Heart right ventricle (tissue), 16 donors: ENCODE measurements at regions not wholly inside any gene's neighbourhood (a gene's known extent, or its start where the extent isn't known, plus 50 kb on each side); places are given as distances from the start of the nearest gene placed in this dataset.

Experiments
- ATAC-seq, 8 donors: fragments of 200-7000 bp; cut with Tn5 transposase; one replicate each; pipeline ENCODE4 v1.9.1; 2020; ENCODE audit warnings: mild to moderate bottlenecking in 8 of 8, moderate library complexity in 8 of 8, moderate number of reproducible peaks in 1 of 8
- DNase-seq, 2 donors: peaks; one replicate each; pipeline ENCODE4 v3.0.0-alpha.2; 2020
- H3K27ac ChIP-seq, 10 donors: fragments of 200-600 bp; sonication (generic) in 2 of 10; one replicate each; pipeline versions ENCODE4 v1.5.0 to v1.8.0; 2020 to 2022; ENCODE audit warnings: mild to moderate bottlenecking in 3 of 10
- H3K27me3 ChIP-seq, 7 donors: fragments of 200-600 bp; one replicate each; pipeline ENCODE4 v1.8.0; 2021 to 2022; ENCODE audit warnings: mild to moderate bottlenecking in 2 of 7
- H3K36me3 ChIP-seq, 9 donors: fragments of 200-600 bp; sonication (generic) in 1 of 9; one replicate each; pipeline versions ENCODE4 v1.5.0 to v1.8.0; 2020 to 2022; ENCODE audit warnings: mild to moderate bottlenecking in 2 of 9
- H3K4me1 ChIP-seq, 9 donors: fragments of 200-600 bp; sonication (generic) in 1 of 9; one replicate each; pipeline versions ENCODE4 v1.5.0 to v1.8.0; 2020 to 2022; ENCODE audit warnings: mild to moderate bottlenecking in 4 of 9
- H3K4me3 ChIP-seq, 10 donors: fragments of 200-600 bp; sonication (generic) in 2 of 10; one replicate each; pipeline versions ENCODE4 v1.5.0 to v1.8.0; 2020 to 2022; ENCODE audit warnings: mild to moderate bottlenecking in 7 of 10, moderate library complexity in 2 of 10
- H3K9me3 ChIP-seq, 11 donors: fragments of 200-600 bp in 10 of 11; sonication (generic) in 2 of 11; one replicate each; pipeline versions ENCODE4 v1.5.0 to v1.8.0; 2013 to 2022; ENCODE audit warnings: mild to moderate bottlenecking in 2 of 11, control low read depth in 1 of 11, moderate library complexity in 1 of 11
- WGBS, 2 donors: extraction: QIAGEN DNeasy Blood & Tissue Kit; methylation state at CpG; one replicate each; pipeline ENCODE4 v1.1.7; 2013; ENCODE audit warnings: inconsistent platforms in 1 of 2; 5-methylcytosine and 5-hydroxymethylcytosine counted together
- intact Hi-C, 10 donors: fragments of 100-400 bp; cut with DNase I; formaldehyde crosslinking; loops; one replicate each; pipeline versions ENCODE4 v1.11.1 to v1.14.2; 2022
- TF ChIP-seq, protein P1 (sequence below), 9 donors: fragments of 200-600 bp; sonication (generic) in 2 of 9; IDR thresholded peaks; one replicate each; pipeline versions ENCODE4 v1.5.0 to v1.8.0; 2021 to 2022; ENCODE audit warnings: antibody characterized with exemption in 9 of 9, mild to moderate bottlenecking in 5 of 9, moderate library complexity in 1 of 9
- donor health status: Arrhythmogenic right ventricular cardiomyopathy.
- donor health status: ischemic (EF 13 %, LVEDD 7.1; RV severe dilation, severe dysfunction).
- donor health status: healthy with polysubstance abuse.
- donor health status: DM: no; HTN: yes; CAD: no.
- donor health status: DM: no; HTN: no; CAD: no.
- donor health status: ischemic (EF 25% LVEDD 6.9; RV normal size, moderate dysfunction).
- donor health status: ischemic (EF 25% LVEDD 5.7; RV mildly dilated, moderate dysfunction).
- donor health status: healthy.
- donor health status: DM: yes; HTN: yes; CAD: no.
- donor health status: Ischemic cardiomyopathy.
- donor health status: ischemic (EF 35%, LVEDD 5.7; RV mildly dilated, moderate dysfunction).
- donor health status: nonischemic (EF 11% LVEDD 7.7; RV severe dilation, severe dysfunction).
- donor health status: DM: yes; HTN: yes; CAD: no.
- donor health status: PGD.
- donor health status: ischemic (EF 29% LVEDD 5.4; RV normal size, mild dysfunction).
- donor health status: nonischemic (EF 23%, LVEDD 6.1; RV moderate dilation, normal function).

DNA sequence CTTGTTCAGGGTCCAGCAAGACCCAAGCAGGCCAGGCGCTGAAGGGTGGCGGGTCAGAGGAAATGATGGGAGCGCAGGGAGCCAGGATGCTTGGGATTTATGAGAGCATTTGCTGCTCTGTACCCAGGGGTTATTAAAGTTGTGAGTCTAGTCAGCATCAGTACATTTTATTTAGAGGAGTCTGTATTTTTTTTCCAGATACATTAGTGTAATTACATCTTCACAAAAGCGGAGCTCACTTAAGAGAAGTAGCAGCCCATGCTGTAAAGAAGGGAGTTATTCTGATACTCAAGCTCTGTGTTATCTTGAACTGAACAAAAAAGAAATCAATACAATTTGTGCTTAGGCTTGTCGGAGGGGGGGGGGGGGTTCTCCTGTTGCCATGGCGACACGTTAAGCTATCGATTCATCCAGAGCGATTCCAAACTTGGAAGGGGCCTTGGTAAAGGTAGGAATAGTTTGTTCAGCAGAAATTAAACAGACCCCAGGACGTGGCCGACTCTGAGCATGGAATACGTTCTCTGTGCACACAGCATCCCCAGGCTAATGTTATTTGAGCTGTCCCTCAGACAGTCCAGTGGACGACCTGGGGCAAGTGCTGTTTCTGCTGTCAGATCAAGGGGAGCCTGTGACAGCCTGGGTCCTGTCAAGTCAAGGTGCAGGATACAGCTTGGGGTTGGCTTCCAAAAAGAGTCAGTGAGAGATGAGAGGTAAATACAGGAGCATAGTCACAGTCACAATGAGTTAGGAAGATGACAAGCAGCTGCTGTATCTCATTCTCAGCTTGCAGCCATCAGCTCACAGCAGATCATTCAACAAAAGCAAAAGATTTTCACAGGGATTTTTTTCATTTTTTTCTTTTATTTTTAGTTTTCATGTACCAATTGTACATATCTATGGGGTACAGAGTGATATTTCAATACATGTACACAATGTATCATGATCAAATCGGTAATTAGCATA lies 387.6 kb downstream of the DCDC2C start:
- no peak for DNase-seq
- 63 to 66% methylated on average over 14 of the region's 14 CpGs for WGBS, 2 donors
- ATAC-seq: no peak
- Histone ChIP-seq H3K27me3 (peaks cover 0 to 2% (median 0%) of the 10 kb centered on the region in 7 donors), H3K27ac (no peak overlapping the region), H3K4me3 (no peak overlapping the region), H3K9me3 (no peaks in the 10 kb centered on the region), H3K36me3 (no peaks in the 10 kb centered on the region), H3K4me1 (no peaks in the 10 kb centered on the region)
- TF ChIP-seq, protein P1, sequence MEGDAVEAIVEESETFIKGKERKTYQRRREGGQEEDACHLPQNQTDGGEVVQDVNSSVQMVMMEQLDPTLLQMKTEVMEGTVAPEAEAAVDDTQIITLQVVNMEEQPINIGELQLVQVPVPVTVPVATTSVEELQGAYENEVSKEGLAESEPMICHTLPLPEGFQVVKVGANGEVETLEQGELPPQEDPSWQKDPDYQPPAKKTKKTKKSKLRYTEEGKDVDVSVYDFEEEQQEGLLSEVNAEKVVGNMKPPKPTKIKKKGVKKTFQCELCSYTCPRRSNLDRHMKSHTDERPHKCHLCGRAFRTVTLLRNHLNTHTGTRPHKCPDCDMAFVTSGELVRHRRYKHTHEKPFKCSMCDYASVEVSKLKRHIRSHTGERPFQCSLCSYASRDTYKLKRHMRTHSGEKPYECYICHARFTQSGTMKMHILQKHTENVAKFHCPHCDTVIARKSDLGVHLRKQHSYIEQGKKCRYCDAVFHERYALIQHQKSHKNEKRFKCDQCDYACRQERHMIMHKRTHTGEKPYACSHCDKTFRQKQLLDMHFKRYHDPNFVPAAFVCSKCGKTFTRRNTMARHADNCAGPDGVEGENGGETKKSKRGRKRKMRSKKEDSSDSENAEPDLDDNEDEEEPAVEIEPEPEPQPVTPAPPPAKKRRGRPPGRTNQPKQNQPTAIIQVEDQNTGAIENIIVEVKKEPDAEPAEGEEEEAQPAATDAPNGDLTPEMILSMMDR (IDR thresholded peaks at IDR 0.05): no peak
- intact Hi-C loops: no loop called here

- TF ChIP-seq, protein P1 (IDR thresholded peaks at IDR 0.05): no peak
- H3K4me1 ChIP-seq: no peaks in the 10 kb centered on the region
- intact Hi-C loops: no loop called here
- no peak overlapping the region for H3K4me3 ChIP-seq
- no peaks in the 10 kb centered on the region for H3K9me3 ChIP-seq
- DNase-seq: no peak
- WGBS, 2 donors: 74 to 89% methylated on average over 3 of the region's 3 CpGs
- H3K27ac ChIP-seq: no peak overlapping the region
- no peak for ATAC-seq
- peaks cover 0 to 2% (median 0%) of the 10 kb centered on the region in 7 donors for H3K27me3 ChIP-seq
- H3K36me3 ChIP-seq: no peaks in the 10 kb centered on the region
Observed at GRCh38 chr2:4091869-4092268, 388.5 kb downstream of the DCDC2C start.

- no peaks in the 10 kb centered on the region for H3K9me3 ChIP-seq
- no peaks in the 10 kb centered on the region for H3K36me3 ChIP-seq
- H3K4me1 ChIP-seq: no peaks in the 10 kb centered on the region
- no peak overlapping the region for H3K27ac ChIP-seq
- intact Hi-C loops: no loop called here
- ATAC-seq (no peak), DNase-seq (no peak)
- H3K4me3 ChIP-seq: no peak overlapping the region
- peaks cover 0 to 2% (median 0%) of the 10 kb centered on the region in 7 donors for H3K27me3 ChIP-seq
- TF ChIP-seq, protein P1 (IDR thresholded peaks at IDR 0.05): no peak
- WGBS, 2 donors: 89% methylated on average over 8 of the region's 8 CpGs
Observed at GRCh38 chr2:4094743-4095142, 391.4 kb downstream of the DCDC2C start.

- no peak for ATAC-seq
- H3K4me1 ChIP-seq: no peaks in the 10 kb centered on the region
Observed at GRCh38 chr2:4096978-4097766, 393.8 kb downstream of the DCDC2C start.

More at GRCh38 chr2:4096978-4097766, 393.8 kb downstream of the DCDC2C start:
- TF ChIP-seq, protein P1 (IDR thresholded peaks at IDR 0.05): no peak
- H3K27ac ChIP-seq: no peak overlapping the region
- WGBS, 2 donors: 83 to 87% methylated on average over 7 of the region's 7 CpGs
- no peaks in the 10 kb centered on the region for H3K36me3 ChIP-seq
- H3K27me3 ChIP-seq: no peaks in the 10 kb centered on the region
- no peak for DNase-seq
- intact Hi-C loops: no loop called here
- no peaks in the 10 kb centered on the region for H3K9me3 ChIP-seq
- no peak overlapping the region for H3K4me3 ChIP-seq
